GM04504 (cell line): ENCODE measurements at regions not wholly inside any gene's neighbourhood (a gene's known extent, or its start where the extent isn't known, plus 50 kb on each side); places are given as distances from the start of the nearest gene placed in this dataset.
"Not testable (repeated sequence)": the region's sequence is repeated elsewhere in the genome, so short reads cannot be mapped to it uniquely, and the experiment has no call there.

Experiments
- DNase-seq: peaks from one replicate; pipeline ENCODE4 v3.0.0-alpha.2; 2012; ENCODE audit warnings: low read depth

- DNase-seq = no peak
Measured at GRCh38 chr1:29800522-29800956, 564.2 kb downstream of the PTPRU start.

GRCh38 chr1:29800120-29800519 lies 563.8 kb downstream of the PTPRU start:
- no peak for DNase-seq

- DNase-seq = no peak
Measured at GRCh38 chr1:29798699-29799566, 562.6 kb downstream of the PTPRU start.

- DNase-seq = not testable (repeated sequence)
Measured at GRCh38 chr1:29797125-29797524, 560.8 kb downstream of the PTPRU start.

- not testable (repeated sequence) for DNase-seq
Measured at GRCh38 chr1:29795965-29796364, 559.6 kb downstream of the PTPRU start.

- DNase-seq = no peak
Measured at GRCh38 chr1:29793653-29794348, 557.5 kb downstream of the PTPRU start.

GRCh38 chr1:29793101-29793546 lies 556.8 kb downstream of the PTPRU start:
- peak; percentile 52 for DNase-seq

GRCh38 chr1:29789910-29790247 lies 553.6 kb downstream of the PTPRU start:
- DNase-seq = no peak

- DNase-seq = no peak
Measured at GRCh38 chr1:29789221-29789909, 553.0 kb downstream of the PTPRU start.

- no peak for DNase-seq
Measured at GRCh38 chr1:29786791-29787732, 550.7 kb downstream of the PTPRU start.

GRCh38 chr1:29786195-29786594 lies 549.9 kb downstream of the PTPRU start:
- DNase-seq = no peak

GRCh38 chr1:29785554-29785953 lies 549.2 kb downstream of the PTPRU start:
- no peak for DNase-seq

GRCh38 chr1:29785137-29785527 lies 548.8 kb downstream of the PTPRU start:
- DNase-seq = no peak

GRCh38 chr1:29784276-29785136 lies 548.2 kb downstream of the PTPRU start:
- DNase-seq = no peak

GRCh38 chr1:29783508-29784275 lies 547.4 kb downstream of the PTPRU start:
- DNase-seq = no peak

- DNase-seq = no peak
Measured at GRCh38 chr1:29782846-29783507, 546.7 kb downstream of the PTPRU start.

- no peak for DNase-seq
Measured at GRCh38 chr1:29779146-29779545, 542.8 kb downstream of the PTPRU start.

GRCh38 chr1:29777522-29777921 lies 541.2 kb downstream of the PTPRU start:
- no peak for DNase-seq

- no peak for DNase-seq
Measured at GRCh38 chr1:29774355-29774754, 538.0 kb downstream of the PTPRU start.
